ENCODE measurements at regions not wholly inside any gene's neighbourhood (a gene's known extent, or its start where the extent isn't known, plus 50 kb on each side); places are given as distances from the start of the nearest gene placed in this dataset.

- no peak for DNase-seq
These were observed 58.3 kb upstream of the PPP1R3C start for GRCh38 chr10:91690996-91691676.

- no peak for DNase-seq
These were observed 57.5 kb upstream of the PPP1R3C start for GRCh38 chr10:91690412-91690811.

DNA sequence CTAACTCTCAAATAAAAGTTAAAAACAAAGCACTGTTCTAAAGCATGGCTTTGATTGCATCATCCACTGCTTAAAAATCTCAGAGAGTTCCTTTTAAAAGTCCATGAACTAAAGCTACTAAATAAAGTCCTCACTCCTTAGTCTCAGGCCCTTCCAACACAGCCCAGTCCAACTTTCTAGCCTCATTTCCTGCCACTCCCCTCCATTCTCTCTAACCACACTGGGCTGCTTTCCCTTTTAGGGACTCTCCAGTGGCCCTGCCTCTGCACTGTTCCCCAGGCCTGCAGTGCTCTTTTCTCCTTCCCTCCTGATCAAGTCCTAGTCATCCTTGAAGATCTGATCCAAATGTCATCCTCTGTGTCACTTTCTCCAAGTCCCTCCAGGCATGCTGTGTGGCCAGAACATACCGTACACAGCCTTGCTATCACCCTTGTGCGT lies 56.9 kb upstream of the PPP1R3C start:
- DNase-seq, result peak; percentile 61

DNA sequence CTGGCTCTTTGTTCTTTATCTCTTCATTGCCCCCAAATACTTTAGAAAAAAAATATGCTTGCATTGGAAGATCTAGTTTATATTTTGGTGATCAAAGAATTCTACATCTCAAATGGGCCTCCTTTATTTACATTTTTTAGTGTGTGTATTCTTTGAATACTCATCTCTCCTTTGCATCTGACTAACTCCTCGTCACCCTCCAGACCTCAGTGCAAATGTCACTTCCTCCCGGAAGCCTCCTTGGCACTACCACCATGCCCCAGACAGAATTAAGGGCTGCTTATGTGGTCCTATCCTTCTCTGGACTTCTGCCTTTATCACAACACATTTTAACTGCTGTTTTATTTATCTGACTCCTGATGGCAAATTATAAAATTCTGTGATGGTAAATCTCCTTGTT lies 52.0 kb upstream of the PPP1R3C start:
- DNase-seq, result no peak

- peak; percentile 92 for DNase-seq
These were observed 51.1 kb upstream of the PPP1R3C start for GRCh38 chr10:91683975-91684374.

DNA sequence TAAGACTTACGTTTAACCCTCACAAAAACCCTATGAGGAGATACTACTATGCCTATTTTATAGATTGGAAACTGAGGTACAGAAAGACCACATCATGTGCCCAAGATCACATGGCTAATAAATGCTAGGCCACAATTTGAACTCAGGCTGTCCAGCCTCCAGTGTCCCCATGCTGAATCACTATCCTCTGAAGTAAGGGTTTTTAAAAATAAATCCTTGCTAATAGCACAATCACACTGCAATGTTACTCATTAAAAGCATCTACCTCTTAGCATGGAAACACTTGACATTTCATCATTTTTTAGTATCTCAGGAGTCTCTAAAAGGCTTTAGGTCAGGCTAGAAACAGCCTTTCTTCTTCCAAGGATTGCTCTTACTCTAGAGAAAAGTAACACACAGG lies 50.0 kb upstream of the PPP1R3C start:
- no peak for DNase-seq

Measured in EL (cell line).